ENCODE measurements at regions not wholly inside any gene's neighbourhood (a gene's known extent, or its start where the extent isn't known, plus 50 kb on each side); places are given as distances from the start of the nearest gene placed in this dataset.

GRCh38 chr2:225738735-225739134, 339.2 kb downstream of the NYAP2 start:
- CTCF ChIA-PET, result no interaction called here
- Mint-ChIP-seq H3K27ac (no peak overlapping the region), H3K4me1 (ENCODE audit: low read depth) (no peaks in the 10 kb centered on the region), H3K4me3 (no peak overlapping the region), H3K36me3 (ENCODE audit: low read depth) (no peaks in the 10 kb centered on the region), H3K27me3 (no peaks in the 10 kb centered on the region), H3K9me3 (no peaks in the 10 kb centered on the region)
- Histone ChIP-seq H3K27ac (ENCODE audit: low read depth in 1 of 2, low read length in 2 of 2) (no peak overlapping the region), H3K4me1 (ENCODE audit: insufficient read depth, low read length) (no peaks in the 10 kb centered on the region), H3K4me3 (ENCODE audit: low read length) (no peak overlapping the region), H3K9me3 (ENCODE audit: control insufficient read depth in 1 of 2, insufficient read depth in 1 of 2, low read length in 2 of 2) (peaks cover 0 to 2% of the 10 kb centered on the region in 2 experiments), H3K27me3 (ENCODE audit: control insufficient read depth in 1 of 2, insufficient read depth in 2 of 2, low read length in 2 of 2) (peaks cover 0 to 2% of the 10 kb centered on the region in 2 experiments), H3K36me3 (ENCODE audit: insufficient read depth, low read length) (no peaks in the 10 kb centered on the region)
- POLR2A ChIA-PET, result no interaction called here
- intact Hi-C loops (cut with DNase I, micrococcal nuclease), result no loop called here
- no peak for TF ChIP-seq CTCF (IDR thresholded peaks at IDR 0.05)
- no peak for DNase-seq
- ATAC-seq (ENCODE audit: poor library complexity), result no peak

- ATAC-seq (ENCODE audit: poor library complexity), result no peak
- H3K27ac ChIP-seq (ENCODE audit: low read depth in 1 of 2, low read length in 2 of 2), result no peak overlapping the region
- no peaks in the 10 kb centered on the region for H3K9me3 ChIP-seq (ENCODE audit: control insufficient read depth in 1 of 2, insufficient read depth in 1 of 2, low read length in 2 of 2)
- no peak for DNase-seq
- no peaks in the 10 kb centered on the region for H3K4me1 ChIP-seq (ENCODE audit: insufficient read depth, low read length)
- H3K27ac Mint-ChIP-seq, result no peak overlapping the region
- intact Hi-C loops (cut with DNase I, micrococcal nuclease), result no loop called here
- no peaks in the 10 kb centered on the region for H3K4me1 Mint-ChIP-seq (ENCODE audit: low read depth)
- H3K4me3 Mint-ChIP-seq, result no peak overlapping the region
- no peaks in the 10 kb centered on the region for H3K36me3 Mint-ChIP-seq (ENCODE audit: low read depth)
- H3K27me3 ChIP-seq (ENCODE audit: control insufficient read depth in 1 of 2, insufficient read depth in 2 of 2, low read length in 2 of 2), result peaks cover 0 to 2% of the 10 kb centered on the region in 2 experiments
- POLR2A ChIA-PET, result no interaction called here
- CTCF ChIA-PET, result no interaction called here
- no peak overlapping the region for H3K4me3 ChIP-seq (ENCODE audit: low read length)
- H3K36me3 ChIP-seq (ENCODE audit: insufficient read depth, low read length), result no peaks in the 10 kb centered on the region
- TF ChIP-seq CTCF (IDR thresholded peaks at IDR 0.05), result no peak
- H3K27me3 Mint-ChIP-seq, result no peaks in the 10 kb centered on the region
- H3K9me3 Mint-ChIP-seq, result no peaks in the 10 kb centered on the region
Observed at GRCh38 chr2:225737556-225737955, 338.0 kb downstream of the NYAP2 start.

- ChIA-PET CTCF (no interaction called here), POLR2A (no interaction called here)
- Histone ChIP-seq H3K36me3 (ENCODE audit: insufficient read depth, low read length) (no peaks in the 10 kb centered on the region), H3K27ac (ENCODE audit: low read depth in 1 of 2, low read length in 2 of 2) (no peak overlapping the region), H3K9me3 (ENCODE audit: control insufficient read depth in 1 of 2, insufficient read depth in 1 of 2, low read length in 2 of 2) (no peaks in the 10 kb centered on the region), H3K4me3 (ENCODE audit: low read length) (no peak overlapping the region), H3K4me1 (ENCODE audit: insufficient read depth, low read length) (no peaks in the 10 kb centered on the region), H3K27me3 (ENCODE audit: control insufficient read depth in 1 of 2, insufficient read depth in 2 of 2, low read length in 2 of 2) (no peaks in the 10 kb centered on the region)
- Mint-ChIP-seq H3K4me1 (ENCODE audit: low read depth) (no peaks in the 10 kb centered on the region), H3K36me3 (ENCODE audit: low read depth) (no peaks in the 10 kb centered on the region), H3K27me3 (no peaks in the 10 kb centered on the region), H3K27ac (no peak overlapping the region), H3K9me3 (no peaks in the 10 kb centered on the region), H3K4me3 (no peak overlapping the region)
- ATAC-seq (ENCODE audit: poor library complexity), result no peak
- intact Hi-C loops (cut with DNase I, micrococcal nuclease), result no loop called here
- no peak for DNase-seq
- TF ChIP-seq CTCF (IDR thresholded peaks at IDR 0.05), result no peak
Observed at GRCh38 chr2:225735844-225736243, 336.3 kb downstream of the NYAP2 start.
